GM12891 (cell line): ENCODE measurements at regions not wholly inside any gene's neighbourhood (a gene's known extent, or its start where the extent isn't known, plus 50 kb on each side); places are given as distances from the start of the nearest gene placed in this dataset.
A peak's percentile ranks its signal among the peaks of the same experiment; 100 is the strongest.

ENCODE experiments used
- DNase-seq: peaks from one replicate; pipeline ENCODE4 v3.0.0; 2011; ENCODE audit warnings: low spot score; ENCODE audit not compliant: insufficient read length
- FAIRE-seq: peaks from 2 replicates; lab custom pipeline; 2011; peaks lifted over from hg19 to GRCh38; lab: Jason Lieb, UNC
- PAX5 ChIP-seq: IDR thresholded peaks from 2 replicates; pipeline ENCODE4 v1.6.1; 2011; ENCODE audit warnings: low read length, moderate library complexity, mild to moderate bottlenecking; ENCODE audit not compliant: insufficient read depth, severe bottlenecking
- POLR2A ChIP-seq: IDR thresholded peaks from 2 replicates; pipeline ENCODE4 v1.6.1; 2011; ENCODE audit warnings: low read depth, low read length, control low read depth
- POLR2AphosphoS5 ChIP-seq: IDR thresholded peaks from 2 replicates; pipeline ENCODE4 v1.6.1; 2011; ENCODE audit warnings: low read depth, low read length, control low read depth
- POU2F2 ChIP-seq: IDR thresholded peaks from 2 replicates; pipeline ENCODE4 v1.6.1; 2011; ENCODE audit warnings: low read depth, mild to moderate bottlenecking, control low read depth, low read length, moderate library complexity
- SPI1 ChIP-seq: IDR thresholded peaks from 2 replicates; pipeline ENCODE4 v1.6.1; 2011; ENCODE audit warnings: low read depth, low read length, control low read depth
- TAF1 ChIP-seq: IDR thresholded peaks from 2 replicates; pipeline ENCODE4 v1.6.1; 2011; ENCODE audit warnings: low read depth, low read length, control low read depth

DNA sequence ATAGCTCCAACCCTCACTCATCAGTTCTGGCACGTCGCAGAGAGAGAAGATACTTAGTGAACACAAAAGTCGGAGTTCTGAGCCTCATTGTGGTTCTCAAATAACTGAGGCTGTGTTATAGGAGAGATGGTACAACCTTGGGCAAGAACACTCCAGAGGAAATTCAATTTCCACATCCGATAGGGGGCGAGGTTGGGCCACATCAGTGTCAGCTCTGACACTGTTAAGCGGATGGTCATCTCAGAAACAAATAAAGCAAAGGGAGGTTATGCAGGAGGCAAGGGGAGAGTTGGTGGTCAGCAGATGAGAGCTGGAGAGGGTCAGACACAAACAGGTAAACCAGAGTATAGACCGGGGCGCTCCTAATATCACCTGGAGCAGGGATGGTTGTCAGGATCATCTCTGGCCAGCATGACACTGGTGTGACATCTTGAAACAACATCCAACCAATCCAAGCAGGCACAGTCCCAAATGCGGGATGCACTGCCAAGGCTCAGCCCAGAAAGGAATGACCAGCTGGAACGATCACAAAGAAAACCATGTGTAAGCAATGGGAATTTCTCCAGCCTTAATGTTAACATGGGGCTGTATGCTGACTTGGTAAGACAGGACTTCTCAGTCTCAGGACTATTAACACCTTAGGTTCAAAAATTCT, 331.8 kb downstream of the HACE1 start:
- no peak for FAIRE-seq
- no peak for DNase-seq
- TF ChIP-seq TAF1, result no peak
- TF ChIP-seq PAX5, result no peak
- TF ChIP-seq POLR2AphosphoS5, result no peak
- TF ChIP-seq POU2F2, result no peak
- no peak for TF ChIP-seq SPI1
- no peak for TF ChIP-seq POLR2A

DNA sequence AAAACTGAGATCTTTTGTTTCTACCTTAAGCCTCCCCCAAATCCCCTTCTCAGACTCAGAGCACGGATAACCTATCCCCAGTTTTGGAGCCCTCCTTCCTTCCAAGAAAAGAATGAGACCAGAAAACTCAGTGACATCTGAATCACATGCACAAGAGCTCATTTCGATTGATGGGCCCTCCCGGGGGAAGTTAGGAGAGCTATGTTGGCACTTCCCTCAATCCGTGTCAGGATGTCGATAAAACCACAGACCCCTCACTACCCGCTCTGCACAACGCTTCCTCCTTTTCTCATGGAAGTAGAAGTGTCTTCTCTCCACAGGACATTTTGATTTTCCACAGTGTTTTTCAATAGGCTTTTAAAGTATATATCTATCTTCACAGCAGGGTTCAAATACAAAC, 332.4 kb downstream of the HACE1 start:
- FAIRE-seq (no peak), DNase-seq (no peak)
- TF ChIP-seq POU2F2, result no peak

DNA sequence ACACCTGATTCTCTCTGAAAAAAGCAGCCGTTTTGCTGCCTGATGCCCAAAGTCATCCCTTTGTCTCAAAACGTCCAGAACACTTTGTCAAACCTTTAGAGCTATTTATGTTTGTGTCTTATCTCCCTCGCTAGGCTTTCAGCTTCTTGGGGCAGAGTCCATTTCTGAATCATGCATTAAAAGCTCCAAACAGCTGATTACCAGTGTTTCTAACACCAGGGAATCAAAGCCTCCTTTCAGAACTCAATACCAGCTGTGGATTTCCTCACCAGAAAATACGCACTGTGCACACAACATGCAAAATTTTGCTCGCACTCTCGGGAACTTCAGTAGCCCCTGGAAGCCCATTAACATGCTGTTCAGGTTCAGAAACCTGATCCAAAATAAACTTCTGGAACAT, 333.3 kb downstream of the HACE1 start:
- no peak for TF ChIP-seq POLR2A
- TF ChIP-seq TAF1, result no peak
- no peak for DNase-seq
- no peak for FAIRE-seq

DNA sequence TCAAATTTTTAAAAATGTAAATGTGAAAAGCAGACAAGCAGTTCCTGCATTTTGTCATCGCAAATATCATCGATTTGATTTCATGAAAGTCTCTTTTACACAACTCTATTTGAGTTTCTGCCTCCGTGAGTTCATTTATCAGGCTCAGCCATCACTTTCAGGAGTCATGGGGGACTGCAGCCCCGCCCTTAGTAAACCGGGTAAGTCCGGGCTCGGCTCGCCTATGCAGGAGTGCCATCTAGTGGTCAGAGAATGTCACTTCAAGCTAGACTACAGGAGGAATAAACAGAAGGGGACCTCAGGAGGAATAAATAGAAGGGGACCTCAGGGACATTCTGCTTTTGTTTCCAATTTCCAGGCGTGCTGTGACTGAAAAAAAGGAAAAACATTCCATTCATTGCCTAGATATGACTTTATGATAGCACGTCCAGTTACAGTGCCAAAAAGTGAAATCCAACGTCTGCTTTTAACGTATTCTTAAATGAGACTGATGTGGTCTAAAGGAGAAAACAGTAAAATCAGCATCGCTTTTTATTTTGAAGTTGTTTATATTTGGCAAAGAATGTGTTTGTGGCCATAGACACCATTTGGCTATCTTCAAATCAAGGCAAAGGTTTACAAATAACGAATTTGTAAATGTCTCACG, 333.9 kb downstream of the HACE1 start:
- TF ChIP-seq POLR2A, result no peak
- no peak for TF ChIP-seq SPI1
- TF ChIP-seq TAF1, result no peak
- no peak for TF ChIP-seq POLR2AphosphoS5
- TF ChIP-seq POU2F2, result no peak
- TF ChIP-seq PAX5, result no peak
- FAIRE-seq, result peak; percentile 92
- DNase-seq, result peak; percentile 25

DNA sequence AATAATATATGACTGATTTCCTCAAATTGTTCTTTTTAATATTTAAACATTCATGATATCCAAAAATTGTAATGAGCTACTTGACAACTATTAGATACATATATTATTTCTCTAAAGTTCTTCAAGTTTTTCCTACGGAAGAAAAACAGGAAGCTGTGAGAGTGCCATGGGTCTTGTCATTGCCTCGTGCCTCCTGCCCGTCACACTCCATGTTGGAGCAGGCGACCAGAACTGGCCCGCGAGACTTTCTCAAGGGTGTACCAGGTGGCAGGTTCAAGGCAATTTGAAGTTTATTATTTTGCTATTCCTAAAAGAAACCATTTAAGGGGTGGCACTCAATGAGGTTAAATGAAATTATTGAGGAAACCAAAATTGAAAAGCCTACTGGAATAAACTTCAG, 337.2 kb downstream of the HACE1 start:
- DNase-seq, result no peak
- TF ChIP-seq SPI1 (no peak), POLR2A (no peak), TAF1 (no peak), POU2F2 (no peak), PAX5 (no peak), POLR2AphosphoS5 (no peak)
- FAIRE-seq, result no peak

DNA sequence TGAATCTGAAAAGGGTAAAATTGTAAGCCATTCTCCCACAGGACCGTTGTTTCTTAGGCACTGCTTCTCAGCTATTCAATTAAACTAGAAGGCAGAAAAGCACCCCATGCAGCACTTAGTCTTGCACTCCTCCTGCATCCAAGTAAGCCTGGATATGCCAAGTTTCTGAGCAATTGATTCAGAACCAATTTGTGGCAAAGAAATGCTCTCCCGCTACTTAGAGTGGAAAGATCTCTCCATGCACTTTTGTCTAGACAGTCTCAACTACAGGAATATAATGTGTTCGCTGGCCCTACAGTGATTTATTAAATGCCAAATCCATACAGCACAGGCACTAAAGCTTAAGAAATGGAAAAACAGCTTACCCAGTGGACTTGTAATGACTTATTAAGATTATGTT, 338.5 kb downstream of the HACE1 start:
- DNase-seq, result no peak
- no peak for TF ChIP-seq TAF1
- TF ChIP-seq SPI1, result no peak
- no peak for TF ChIP-seq POU2F2
- no peak for TF ChIP-seq POLR2A

DNA sequence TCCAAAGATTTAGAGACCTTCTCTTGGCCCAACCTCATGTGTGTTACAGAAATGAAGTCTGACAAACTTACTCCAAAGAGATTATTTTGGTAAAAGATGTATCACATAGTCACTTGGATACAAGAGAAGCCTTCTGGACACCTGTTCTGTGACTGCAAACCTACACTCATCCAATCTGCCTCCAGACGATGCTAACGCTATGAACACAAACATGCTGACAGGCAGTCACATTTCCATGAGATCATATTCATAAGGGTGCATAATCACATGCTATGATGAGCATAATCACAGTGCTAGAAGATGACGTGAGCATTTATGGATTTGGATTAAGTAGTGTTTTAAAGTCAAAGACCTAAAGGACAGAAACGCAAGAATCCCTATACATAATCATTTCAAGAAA, 340.2 kb downstream of the HACE1 start:
- FAIRE-seq (no peak), DNase-seq (no peak)
- TF ChIP-seq POU2F2, result no peak
- TF ChIP-seq TAF1, result no peak
- TF ChIP-seq POLR2A, result no peak
- no peak for TF ChIP-seq POLR2AphosphoS5
- TF ChIP-seq PAX5, result no peak
- no peak for TF ChIP-seq SPI1

More for the DNA sequence above, 338.5 kb downstream of the HACE1 start:
- FAIRE-seq, result no peak

DNA sequence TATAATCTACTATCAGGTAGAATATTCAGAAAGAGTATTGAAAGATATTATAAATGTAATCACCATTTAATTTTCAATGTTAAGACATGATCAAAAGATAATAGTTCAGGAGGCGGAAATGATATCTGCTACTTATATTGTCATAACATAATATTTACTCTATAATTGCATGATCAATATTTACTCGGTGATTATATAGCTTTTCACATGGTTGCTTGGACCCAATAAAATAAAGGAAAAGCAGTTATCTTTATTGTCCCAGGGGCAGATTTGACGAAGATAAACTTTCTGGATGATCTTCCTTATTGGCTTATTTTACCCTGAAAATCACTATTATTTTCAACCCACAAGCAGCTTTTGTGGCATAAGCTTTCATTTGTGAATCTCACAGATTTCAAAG, 350.4 kb downstream of the HACE1 start:
- DNase-seq (no peak), FAIRE-seq (no peak)
- TF ChIP-seq POLR2AphosphoS5, result no peak
- no peak for TF ChIP-seq SPI1
- TF ChIP-seq POU2F2, result no peak
- no peak for TF ChIP-seq TAF1
- no peak for TF ChIP-seq PAX5
- no peak for TF ChIP-seq POLR2A

DNA sequence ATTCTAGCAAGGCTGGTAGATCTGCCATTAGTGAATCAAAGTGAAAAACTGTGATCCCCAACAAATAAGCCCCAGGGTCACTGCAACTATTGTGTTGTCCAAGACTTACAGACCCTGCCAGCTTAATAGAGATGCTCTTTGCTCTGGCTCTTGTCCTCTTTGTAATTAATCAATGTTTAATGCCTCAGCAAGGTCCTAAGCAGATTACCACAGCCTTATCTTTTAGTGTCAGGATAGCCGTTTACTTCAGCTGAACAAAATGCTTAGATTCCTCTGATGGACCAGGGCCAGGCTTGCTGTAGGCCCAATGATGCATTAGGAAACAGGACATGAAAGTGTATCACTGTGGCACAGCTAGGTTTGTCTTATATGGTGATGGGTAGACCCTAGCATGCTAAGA, 353.3 kb downstream of the HACE1 start:
- DNase-seq (no peak), FAIRE-seq (no peak)
- TF ChIP-seq PAX5 (no peak), POLR2A (no peak), POU2F2 (no peak), TAF1 (no peak), SPI1 (no peak)

DNA sequence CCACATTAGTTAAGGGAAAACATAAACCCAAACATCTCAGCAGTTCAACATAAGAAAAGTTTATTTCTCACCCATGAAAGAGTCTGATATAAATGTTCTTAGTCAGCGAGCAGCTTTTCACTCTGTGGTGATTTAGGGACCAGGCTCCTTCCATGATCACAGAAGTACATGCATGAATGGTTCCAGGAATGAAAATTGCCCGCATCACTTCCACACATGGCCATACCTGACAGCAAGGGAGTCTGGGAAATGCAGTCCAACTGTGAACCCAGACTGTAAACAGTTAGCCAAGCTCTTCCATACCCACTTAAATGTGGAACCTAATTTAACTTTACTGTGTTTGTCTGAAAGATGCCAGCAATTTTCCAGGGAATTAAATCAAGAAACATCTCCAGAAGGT, 353.9 kb downstream of the HACE1 start:
- TF ChIP-seq TAF1, result no peak
- no peak for TF ChIP-seq PAX5
- TF ChIP-seq SPI1, result no peak
- TF ChIP-seq POU2F2, result no peak
- TF ChIP-seq POLR2A, result no peak
- TF ChIP-seq POLR2AphosphoS5, result no peak
- DNase-seq, result no peak
- no peak for FAIRE-seq

DNA sequence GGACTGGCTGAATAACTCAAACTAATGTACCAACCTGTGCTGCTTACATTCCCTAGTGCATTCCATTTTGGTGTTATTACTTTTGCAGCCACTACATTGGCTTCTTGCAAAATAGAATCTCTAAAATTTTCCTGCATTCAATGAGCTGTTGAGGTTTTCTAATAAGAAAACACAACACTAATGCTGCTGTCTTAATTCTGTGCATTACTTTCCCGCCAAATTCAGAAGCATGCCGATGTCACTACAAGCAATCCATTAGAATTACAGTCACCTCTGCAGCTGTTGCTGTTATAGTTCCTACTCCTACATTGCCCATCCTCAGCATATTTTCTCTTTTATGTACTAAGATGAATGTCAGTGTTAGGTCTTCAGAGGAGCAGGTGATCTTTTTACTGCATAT, 359.5 kb downstream of the HACE1 start:
- TF ChIP-seq POLR2AphosphoS5 (no peak), POLR2A (no peak), POU2F2 (no peak), TAF1 (no peak), SPI1 (no peak), PAX5 (no peak)
- DNase-seq (no peak), FAIRE-seq (no peak)
